GM23338 (cell line): ENCODE measurements at regions not wholly inside any gene's neighbourhood (a gene's known extent, or its start where the extent isn't known, plus 50 kb on each side); places are given as distances from the start of the nearest gene placed in this dataset.

ENCODE experiments used
- ATAC-seq: fragments of 200-7000 bp; cut with Tn5 transposase; 3 replicates; pipeline ENCODE4 v1.9.1; 2020
- DNase-seq: peaks from one replicate; pipeline ENCODE4 v3.0.0-alpha.2; 2015; ENCODE audit warnings: low spot score
- H2AFZ ChIP-seq: fragments of 200-600 bp; sonication (generic); 2 replicates; pipeline ENCODE4 v1.8.0; 2016; ENCODE audit warnings: antibody characterized with exemption, mild to moderate bottlenecking, moderate library complexity
- H3F3A ChIP-seq: fragments of 200-600 bp; sonication (generic); replicated peaks from 2 replicates; pipeline ENCODE4 v1.8.0; 2017; ENCODE audit warnings: antibody characterized with exemption, mixed run types, low read depth
- H3K27ac ChIP-seq: fragments of 200-600 bp; sonication (generic); 2 replicates; pipeline ENCODE4 v1.6.1; 2016; ENCODE audit warnings: low read depth
- H3K27me3 ChIP-seq: fragments of 200-600 bp; sonication (generic); 2 replicates; pipeline ENCODE4 v1.8.0; 2016; ENCODE audit warnings: mild to moderate bottlenecking, mixed run types, moderate library complexity; ENCODE audit not compliant: insufficient read depth
- H3K36me3 ChIP-seq: fragments of 200-600 bp; sonication (generic); 2 replicates; pipeline ENCODE4 v1.8.0; 2016; ENCODE audit warnings: mild to moderate bottlenecking; ENCODE audit not compliant: insufficient read depth
- H3K4me1 ChIP-seq: fragments of 200-600 bp; sonication (generic); 2 replicates; pipeline ENCODE4 v1.8.0; 2016; ENCODE audit warnings: mild to moderate bottlenecking, moderate library complexity; ENCODE audit not compliant: insufficient read depth
- H3K4me2 ChIP-seq: fragments of 200-600 bp; sonication (generic); 2 replicates; pipeline ENCODE4 v1.7.1; 2017; ENCODE audit warnings: mixed run types
- H3K4me3 ChIP-seq: fragments of 200-600 bp; sonication (generic); 2 replicates; pipeline ENCODE4 v1.6.1; 2016; ENCODE audit warnings: mixed run types
- H3K79me2 ChIP-seq: fragments of 200-600 bp; sonication (generic); replicated peaks from 2 replicates; pipeline ENCODE4 v1.8.0; 2017; ENCODE audit warnings: mild to moderate bottlenecking; ENCODE audit not compliant: insufficient read depth
- H3K9me2 ChIP-seq: fragments of 200-600 bp; sonication (generic); 2 replicates; pipeline ENCODE4 v1.8.0; 2017; ENCODE audit not compliant: insufficient read depth
- H4K20me1 ChIP-seq: fragments of 200-600 bp; sonication (generic); replicated peaks from 2 replicates; pipeline ENCODE4 v1.8.0; 2017; ENCODE audit warnings: mild to moderate bottlenecking; ENCODE audit not compliant: insufficient read depth
- H3K27ac Mint-ChIP-seq: 2 replicates; pipeline ENCODE4 v1.8.0; 2020; ENCODE audit warnings: inconsistent platforms, mild to moderate bottlenecking, moderate library complexity, mixed read lengths
- H3K27me3 Mint-ChIP-seq: 3 replicates; pipeline ENCODE4 v1.8.0; 2022; ENCODE audit warnings: low read depth, mild to moderate bottlenecking, moderate library complexity, mixed read lengths, inconsistent platforms; ENCODE audit not compliant: insufficient read depth, poor library complexity
- H3K36me3 Mint-ChIP-seq: 3 replicates; pipeline ENCODE4 v1.8.0; 2021; ENCODE audit warnings: low read depth, mild to moderate bottlenecking, inconsistent platforms, moderate library complexity, mixed read lengths
- H3K4me1 Mint-ChIP-seq: 3 replicates; pipeline ENCODE4 v1.8.0; 2020; ENCODE audit warnings: mild to moderate bottlenecking, inconsistent platforms, mixed read lengths
- H3K4me3 Mint-ChIP-seq: 3 replicates; pipeline ENCODE4 v1.8.0; 2021; ENCODE audit warnings: moderate library complexity, mild to moderate bottlenecking, inconsistent platforms, mixed read lengths
- H3K9me3 Mint-ChIP-seq: 3 replicates; pipeline ENCODE4 v1.8.0; 2020; ENCODE audit warnings: moderate library complexity, mild to moderate bottlenecking, inconsistent platforms, mixed read lengths
- CREB1 ChIP-seq: fragments of 250-450 bp; sonication (Bioruptor Pico); IDR thresholded peaks from 2 replicates; pipeline ENCODE4 v1.5.0; 2020; ENCODE audit warnings: low read depth, mild to moderate bottlenecking, moderate library complexity
- EZH2 ChIP-seq: fragments of 200-600 bp; sonication (generic); IDR thresholded peaks from one replicate; pipeline ENCODE4 v1.8.0; 2017; ENCODE audit warnings: antibody characterized with exemption, mild to moderate bottlenecking, low read depth; ENCODE audit not compliant: unreplicated experiment
- EZH2phosphoT487 ChIP-seq: fragments of 200-600 bp; sonication (generic); IDR thresholded peaks from one replicate; pipeline ENCODE4 v1.8.1; 2018; ENCODE audit warnings: antibody characterized with exemption; ENCODE audit not compliant: unreplicated experiment
- JUNB ChIP-seq: IDR thresholded peaks from one replicate; pipeline ENCODE4 v1.6.1; 2016; ENCODE audit warnings: antibody characterized with exemption; ENCODE audit not compliant: unreplicated experiment
- NANOG ChIP-seq: IDR thresholded peaks from 2 replicates; pipeline ENCODE4 v1.6.1; 2016; ENCODE audit warnings: antibody characterized with exemption, borderline replicate concordance
- POLR2AphosphoS5 ChIP-seq: IDR thresholded peaks from 2 replicates; pipeline ENCODE4 v1.6.1; 2016; ENCODE audit warnings: antibody characterized with exemption, low read depth
- STAT1 ChIP-seq: IDR thresholded peaks from one replicate; pipeline ENCODE4 v1.6.1; 2016; ENCODE audit warnings: antibody characterized with exemption; ENCODE audit not compliant: unreplicated experiment
- ZNF114 ChIP-seq: fragments of 250-450 bp; sonication (Bioruptor Pico); IDR thresholded peaks from 2 replicates; pipeline ENCODE4 v1.5.0; 2020; ENCODE audit warnings: mild to moderate bottlenecking, moderate library complexity
- ZNF331 ChIP-seq: fragments of 250-450 bp; sonication (Bioruptor Pico); IDR thresholded peaks from 2 replicates; pipeline ENCODE4 v1.5.0; 2020; ENCODE audit warnings: low read depth, mild to moderate bottlenecking, moderate library complexity
- TF ChIP-seq, protein P1 (sequence below): IDR thresholded peaks from 2 replicates; pipeline ENCODE4 v1.6.1; 2016; ENCODE audit warnings: antibody characterized with exemption
- TF ChIP-seq, protein P2 (sequence below): fragments of 250-450 bp; sonication (Bioruptor Pico); IDR thresholded peaks from 2 replicates; pipeline ENCODE4 v1.5.0; 2020; ENCODE audit warnings: mild to moderate bottlenecking, moderate library complexity
- TF ChIP-seq, protein P3 (sequence below): IDR thresholded peaks from one replicate; pipeline ENCODE4 v1.6.1; 2018; ENCODE audit warnings: antibody characterized with exemption; ENCODE audit not compliant: unreplicated experiment
- TF ChIP-seq, protein P4 (sequence below), 2 experiments: fragments of 200-600 bp in 1 of 2; sonication (generic) in 1 of 2; conservative IDR thresholded peaks; 2 replicates each; pipeline versions ENCODE4 v1.5.1 to v1.6.1; 2016 to 2017; ENCODE audit warnings: antibody characterized with exemption in 2 of 2, low read depth in 2 of 2, mild to moderate bottlenecking in 2 of 2, moderate library complexity in 1 of 2

DNA sequence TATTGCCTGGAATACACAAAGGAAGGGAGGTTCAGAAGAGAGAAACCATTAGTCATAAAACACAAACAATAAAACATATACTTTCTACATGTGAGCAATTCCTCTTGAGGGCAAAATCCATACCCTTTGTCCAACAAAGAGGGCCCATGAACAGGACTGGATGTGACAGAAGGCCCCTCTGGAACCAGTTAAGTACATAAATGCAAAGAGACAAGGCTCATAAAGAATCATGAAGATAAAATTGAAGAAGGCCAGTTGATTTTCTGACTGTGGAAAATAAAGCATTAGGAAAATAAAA is 58.3 kb upstream of the CPOX start:
- ATAC-seq, result no peak
- TF ChIP-seq STAT1, result no peak
- TF ChIP-seq, protein P1, sequence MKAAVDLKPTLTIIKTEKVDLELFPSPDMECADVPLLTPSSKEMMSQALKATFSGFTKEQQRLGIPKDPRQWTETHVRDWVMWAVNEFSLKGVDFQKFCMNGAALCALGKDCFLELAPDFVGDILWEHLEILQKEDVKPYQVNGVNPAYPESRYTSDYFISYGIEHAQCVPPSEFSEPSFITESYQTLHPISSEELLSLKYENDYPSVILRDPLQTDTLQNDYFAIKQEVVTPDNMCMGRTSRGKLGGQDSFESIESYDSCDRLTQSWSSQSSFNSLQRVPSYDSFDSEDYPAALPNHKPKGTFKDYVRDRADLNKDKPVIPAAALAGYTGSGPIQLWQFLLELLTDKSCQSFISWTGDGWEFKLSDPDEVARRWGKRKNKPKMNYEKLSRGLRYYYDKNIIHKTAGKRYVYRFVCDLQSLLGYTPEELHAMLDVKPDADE, result no peak
- TF ChIP-seq ZNF331 (CRISPR knock-in tag), result no peak
- TF ChIP-seq, protein P2, sequence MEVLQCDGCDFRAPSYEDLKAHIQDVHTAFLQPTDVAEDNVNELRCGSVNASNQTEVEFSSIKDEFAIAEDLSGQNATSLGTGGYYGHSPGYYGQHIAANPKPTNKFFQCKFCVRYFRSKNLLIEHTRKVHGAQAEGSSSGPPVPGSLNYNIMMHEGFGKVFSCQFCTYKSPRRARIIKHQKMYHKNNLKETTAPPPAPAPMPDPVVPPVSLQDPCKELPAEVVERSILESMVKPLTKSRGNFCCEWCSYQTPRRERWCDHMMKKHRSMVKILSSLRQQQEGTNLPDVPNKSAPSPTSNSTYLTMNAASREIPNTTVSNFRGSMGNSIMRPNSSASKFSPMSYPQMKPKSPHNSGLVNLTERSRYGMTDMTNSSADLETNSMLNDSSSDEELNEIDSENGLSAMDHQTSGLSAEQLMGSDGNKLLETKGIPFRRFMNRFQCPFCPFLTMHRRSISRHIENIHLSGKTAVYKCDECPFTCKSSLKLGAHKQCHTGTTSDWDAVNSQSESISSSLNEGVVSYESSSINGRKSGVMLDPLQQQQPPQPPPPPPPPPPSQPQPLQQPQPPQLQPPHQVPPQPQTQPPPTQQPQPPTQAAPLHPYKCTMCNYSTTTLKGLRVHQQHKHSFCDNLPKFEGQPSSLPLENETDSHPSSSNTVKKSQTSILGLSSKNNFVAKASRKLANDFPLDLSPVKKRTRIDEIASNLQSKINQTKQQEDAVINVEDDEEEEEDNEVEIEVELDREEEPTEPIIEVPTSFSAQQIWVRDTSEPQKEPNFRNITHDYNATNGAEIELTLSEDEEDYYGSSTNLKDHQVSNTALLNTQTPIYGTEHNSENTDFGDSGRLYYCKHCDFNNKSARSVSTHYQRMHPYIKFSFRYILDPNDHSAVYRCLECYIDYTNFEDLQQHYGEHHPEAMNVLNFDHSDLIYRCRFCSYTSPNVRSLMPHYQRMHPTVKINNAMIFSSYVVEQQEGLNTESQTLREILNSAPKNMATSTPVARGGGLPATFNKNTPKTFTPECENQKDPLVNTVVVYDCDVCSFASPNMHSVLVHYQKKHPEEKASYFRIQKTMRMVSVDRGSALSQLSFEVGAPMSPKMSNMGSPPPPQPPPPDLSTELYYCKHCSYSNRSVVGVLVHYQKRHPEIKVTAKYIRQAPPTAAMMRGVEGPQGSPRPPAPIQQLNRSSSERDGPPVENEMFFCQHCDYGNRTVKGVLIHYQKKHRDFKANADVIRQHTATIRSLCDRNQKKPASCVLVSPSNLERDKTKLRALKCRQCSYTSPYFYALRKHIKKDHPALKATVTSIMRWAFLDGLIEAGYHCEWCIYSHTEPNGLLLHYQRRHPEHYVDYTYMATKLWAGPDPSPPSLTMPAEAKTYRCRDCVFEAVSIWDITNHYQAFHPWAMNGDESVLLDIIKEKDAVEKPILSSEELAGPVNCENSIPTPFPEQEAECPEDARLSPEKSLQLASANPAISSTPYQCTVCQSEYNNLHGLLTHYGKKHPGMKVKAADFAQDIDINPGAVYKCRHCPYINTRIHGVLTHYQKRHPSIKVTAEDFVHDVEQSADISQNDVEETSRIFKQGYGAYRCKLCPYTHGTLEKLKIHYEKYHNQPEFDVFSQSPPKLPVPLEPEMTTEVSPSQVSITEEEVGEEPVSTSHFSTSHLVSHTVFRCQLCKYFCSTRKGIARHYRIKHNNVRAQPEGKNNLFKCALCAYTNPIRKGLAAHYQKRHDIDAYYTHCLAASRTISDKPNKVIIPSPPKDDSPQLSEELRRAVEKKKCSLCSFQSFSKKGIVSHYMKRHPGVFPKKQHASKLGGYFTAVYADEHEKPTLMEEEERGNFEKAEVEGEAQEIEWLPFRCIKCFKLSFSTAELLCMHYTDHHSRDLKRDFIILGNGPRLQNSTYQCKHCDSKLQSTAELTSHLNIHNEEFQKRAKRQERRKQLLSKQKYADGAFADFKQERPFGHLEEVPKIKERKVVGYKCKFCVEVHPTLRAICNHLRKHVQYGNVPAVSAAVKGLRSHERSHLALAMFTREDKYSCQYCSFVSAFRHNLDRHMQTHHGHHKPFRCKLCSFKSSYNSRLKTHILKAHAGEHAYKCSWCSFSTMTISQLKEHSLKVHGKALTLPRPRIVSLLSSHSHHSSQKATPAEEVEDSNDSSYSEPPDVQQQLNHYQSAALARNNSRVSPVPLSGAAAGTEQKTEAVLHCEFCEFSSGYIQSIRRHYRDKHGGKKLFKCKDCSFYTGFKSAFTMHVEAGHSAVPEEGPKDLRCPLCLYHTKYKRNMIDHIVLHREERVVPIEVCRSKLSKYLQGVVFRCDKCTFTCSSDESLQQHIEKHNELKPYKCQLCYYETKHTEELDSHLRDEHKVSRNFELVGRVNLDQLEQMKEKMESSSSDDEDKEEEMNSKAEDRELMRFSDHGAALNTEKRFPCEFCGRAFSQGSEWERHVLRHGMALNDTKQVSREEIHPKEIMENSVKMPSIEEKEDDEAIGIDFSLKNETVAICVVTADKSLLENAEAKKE (CRISPR knock-in tag), result no peak
- TF ChIP-seq NANOG, result no peak
- TF ChIP-seq CREB1, result no peak
- no peak for TF ChIP-seq POLR2AphosphoS5
- no peak for TF ChIP-seq JUNB
- no peak for TF ChIP-seq EZH2phosphoT487
- TF ChIP-seq, protein P3, sequence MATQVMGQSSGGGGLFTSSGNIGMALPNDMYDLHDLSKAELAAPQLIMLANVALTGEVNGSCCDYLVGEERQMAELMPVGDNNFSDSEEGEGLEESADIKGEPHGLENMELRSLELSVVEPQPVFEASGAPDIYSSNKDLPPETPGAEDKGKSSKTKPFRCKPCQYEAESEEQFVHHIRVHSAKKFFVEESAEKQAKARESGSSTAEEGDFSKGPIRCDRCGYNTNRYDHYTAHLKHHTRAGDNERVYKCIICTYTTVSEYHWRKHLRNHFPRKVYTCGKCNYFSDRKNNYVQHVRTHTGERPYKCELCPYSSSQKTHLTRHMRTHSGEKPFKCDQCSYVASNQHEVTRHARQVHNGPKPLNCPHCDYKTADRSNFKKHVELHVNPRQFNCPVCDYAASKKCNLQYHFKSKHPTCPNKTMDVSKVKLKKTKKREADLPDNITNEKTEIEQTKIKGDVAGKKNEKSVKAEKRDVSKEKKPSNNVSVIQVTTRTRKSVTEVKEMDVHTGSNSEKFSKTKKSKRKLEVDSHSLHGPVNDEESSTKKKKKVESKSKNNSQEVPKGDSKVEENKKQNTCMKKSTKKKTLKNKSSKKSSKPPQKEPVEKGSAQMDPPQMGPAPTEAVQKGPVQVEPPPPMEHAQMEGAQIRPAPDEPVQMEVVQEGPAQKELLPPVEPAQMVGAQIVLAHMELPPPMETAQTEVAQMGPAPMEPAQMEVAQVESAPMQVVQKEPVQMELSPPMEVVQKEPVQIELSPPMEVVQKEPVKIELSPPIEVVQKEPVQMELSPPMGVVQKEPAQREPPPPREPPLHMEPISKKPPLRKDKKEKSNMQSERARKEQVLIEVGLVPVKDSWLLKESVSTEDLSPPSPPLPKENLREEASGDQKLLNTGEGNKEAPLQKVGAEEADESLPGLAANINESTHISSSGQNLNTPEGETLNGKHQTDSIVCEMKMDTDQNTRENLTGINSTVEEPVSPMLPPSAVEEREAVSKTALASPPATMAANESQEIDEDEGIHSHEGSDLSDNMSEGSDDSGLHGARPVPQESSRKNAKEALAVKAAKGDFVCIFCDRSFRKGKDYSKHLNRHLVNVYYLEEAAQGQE, result no peak
- no peak for TF ChIP-seq ZNF114 (CRISPR knock-in tag)
- TF ChIP-seq, protein P4, sequence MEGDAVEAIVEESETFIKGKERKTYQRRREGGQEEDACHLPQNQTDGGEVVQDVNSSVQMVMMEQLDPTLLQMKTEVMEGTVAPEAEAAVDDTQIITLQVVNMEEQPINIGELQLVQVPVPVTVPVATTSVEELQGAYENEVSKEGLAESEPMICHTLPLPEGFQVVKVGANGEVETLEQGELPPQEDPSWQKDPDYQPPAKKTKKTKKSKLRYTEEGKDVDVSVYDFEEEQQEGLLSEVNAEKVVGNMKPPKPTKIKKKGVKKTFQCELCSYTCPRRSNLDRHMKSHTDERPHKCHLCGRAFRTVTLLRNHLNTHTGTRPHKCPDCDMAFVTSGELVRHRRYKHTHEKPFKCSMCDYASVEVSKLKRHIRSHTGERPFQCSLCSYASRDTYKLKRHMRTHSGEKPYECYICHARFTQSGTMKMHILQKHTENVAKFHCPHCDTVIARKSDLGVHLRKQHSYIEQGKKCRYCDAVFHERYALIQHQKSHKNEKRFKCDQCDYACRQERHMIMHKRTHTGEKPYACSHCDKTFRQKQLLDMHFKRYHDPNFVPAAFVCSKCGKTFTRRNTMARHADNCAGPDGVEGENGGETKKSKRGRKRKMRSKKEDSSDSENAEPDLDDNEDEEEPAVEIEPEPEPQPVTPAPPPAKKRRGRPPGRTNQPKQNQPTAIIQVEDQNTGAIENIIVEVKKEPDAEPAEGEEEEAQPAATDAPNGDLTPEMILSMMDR (conservative IDR thresholded peaks at IDR 0.05; ENCODE audit: low read depth in 2 of 2), result no peak
- TF ChIP-seq EZH2, result no peak

More for the DNA sequence above, 58.3 kb upstream of the CPOX start:
- no peaks in the 10 kb centered on the region for H3K27me3 ChIP-seq
- no peak overlapping the region for H3K4me3 Mint-ChIP-seq
- no peaks in the 10 kb centered on the region; the same call in 2 of the 3 replicates for H3K9me3 Mint-ChIP-seq
- no peak overlapping the region for H3K27ac Mint-ChIP-seq
- H2AFZ ChIP-seq, result no peak overlapping the region
- no peaks in the 10 kb centered on the region for H4K20me1 ChIP-seq
- H3K27ac ChIP-seq, result no peak overlapping the region
- peaks cover 2% of the 10 kb centered on the region for H3K27me3 Mint-ChIP-seq
- no peaks in the 10 kb centered on the region for H3K9me2 ChIP-seq
- DNase-seq, result no peak
- H3K4me1 ChIP-seq, result no peaks in the 10 kb centered on the region
- H3K36me3 Mint-ChIP-seq, result no peaks in the 10 kb centered on the region
- H3F3A ChIP-seq, result no peaks in the 10 kb centered on the region
- no peak overlapping the region for H3K4me2 ChIP-seq
- no peak overlapping the region for H3K4me3 ChIP-seq
- H3K4me1 Mint-ChIP-seq, result no peaks in the 10 kb centered on the region
- no peaks in the 10 kb centered on the region for H3K79me2 ChIP-seq
- H3K36me3 ChIP-seq, result no peaks in the 10 kb centered on the region
